HCT116 (cell line): ENCODE measurements at regions not wholly inside any gene's neighbourhood (a gene's known extent, or its start where the extent isn't known, plus 50 kb on each side); places are given as distances from the start of the nearest gene placed in this dataset.
"Not testable (repeated sequence)": the region's sequence is repeated elsewhere in the genome, so short reads cannot be mapped to it uniquely, and the experiment has no call there.

ENCODE experiments used
- ATAC-seq: fragments of 200-7000 bp; cut with Tn5 transposase; 2 replicates; pipeline ENCODE4 v1.9.1; 2020; ENCODE audit warnings: mild to moderate bottlenecking, moderate library complexity
- BruUV-seq: library from RNA; stranded (reverse); fragments of 400-500 nt; replicated peaks from 2 replicates; lab custom pipeline; 2021; lab: Mats Ljungman, UMichigan
- CTCF ChIA-PET: fragments of 300-600 bp; sonication (Branson Sonifier 250); formaldehyde crosslinking; loops from one replicate; lab custom pipeline; 2021; ENCODE audit warnings: antibody characterized with exemption; lab: Charles Lee
- POLR2A ChIA-PET: fragments of 300-600, 350-600 bp; sonication (Branson Sonifier 250); formaldehyde crosslinking; loops from one replicate; lab custom pipeline; 2021; ENCODE audit warnings: antibody characterized with exemption; lab: Charles Lee
- RAD21 ChIA-PET, 2 experiments: fragments of 300-600 bp; sonication (Branson Sonifier 250); formaldehyde crosslinking; loops; one replicate each; lab custom pipeline; 2023; ENCODE audit warnings: low total read pairs in 2 of 2; ENCODE audit not compliant: uncharacterized antibody in 2 of 2, unreplicated experiment in 2 of 2, low non-redundant PET in 1 of 2; lab: Charles Lee
- DNase-seq: peaks from one replicate; pipeline ENCODE4 v3.0.0-alpha.2; 2010; ENCODE audit warnings: low read depth, low spot score
- H2AFZ ChIP-seq: fragments of 200-600 bp; shearing (Covaris generic), sonication (generic); 2 replicates; pipeline ENCODE4 v1.6.1; 2017; ENCODE audit warnings: low read depth, mixed run types, mixed read lengths, antibody characterized with exemption, low read length; ENCODE audit not compliant: poor library complexity, severe bottlenecking
- H3K27ac ChIP-seq: 2 replicates; pipeline ENCODE4 v1.5.1; 2012; ENCODE audit warnings: low read depth, low read length
- H3K27me3 ChIP-seq: fragments of 200-600 bp; sonication (generic); 2 replicates; pipeline ENCODE4 v1.6.1; 2016; ENCODE audit warnings: mixed run types, low read length, mixed read lengths; ENCODE audit not compliant: insufficient read depth
- H3K36me3 ChIP-seq, 2 experiments: fragments of 200-500 bp in 1 of 2; fragments of 200-600 bp in 1 of 2; sonication (Bioruptor generic) in 1 of 2; sonication (generic) in 1 of 2; 2 replicates each; pipeline versions ENCODE4 v1.5.1 to v1.6.1; 2014 to 2016; ENCODE audit warnings: low read length in 2 of 2, inconsistent platforms in 1 of 2, mixed read lengths in 1 of 2, mixed run types in 1 of 2; ENCODE audit not compliant: insufficient read depth in 2 of 2, control insufficient read depth in 1 of 2
- H3K4me1 ChIP-seq, 2 experiments: fragments of 200-600 bp in 1 of 2; sonication (generic) in 1 of 2; 2 replicates each; pipeline versions ENCODE4 v1.5.1 to v1.6.1; 2012 to 2017; ENCODE audit warnings: low read length in 2 of 2, inconsistent platforms in 1 of 2, mild to moderate bottlenecking in 1 of 2, mixed read lengths in 1 of 2, mixed run types in 1 of 2, moderate library complexity in 1 of 2; ENCODE audit not compliant: insufficient read depth in 2 of 2, control insufficient read depth in 1 of 2
- H3K4me2 ChIP-seq: fragments of 200-600 bp; sonication (generic); 2 replicates; pipeline ENCODE4 v1.6.1; 2017; ENCODE audit warnings: mixed run types, low read length, mixed read lengths
- H3K4me3 ChIP-seq, 2 experiments: fragments of 200-600 bp in 1 of 2; sonication (generic) in 1 of 2; replicated peaks in 1 of 2; 2 replicates each; pipeline ENCODE4 v1.5.1; 2011 to 2016; ENCODE audit warnings: low read length in 2 of 2, control low read depth in 1 of 2, low read depth in 1 of 2, mild to moderate bottlenecking in 1 of 2, mixed read lengths in 1 of 2, mixed run types in 1 of 2
- H3K79me2 ChIP-seq: fragments of 200-600 bp; sonication (generic); 2 replicates; pipeline ENCODE4 v1.6.1; 2017; ENCODE audit warnings: mild to moderate bottlenecking, mixed run types, low read length, moderate library complexity, mixed read lengths; ENCODE audit not compliant: insufficient read depth
- H3K9ac ChIP-seq: fragments of 200-600 bp; sonication (generic); 2 replicates; pipeline ENCODE4 v1.6.1; 2016; ENCODE audit warnings: low read length, mixed read lengths
- H3K9me2 ChIP-seq: fragments of 200-600 bp; sonication (generic), shearing (Covaris generic); 2 replicates; pipeline ENCODE4 v1.6.1; 2017; ENCODE audit warnings: mixed run types, mild to moderate bottlenecking, moderate library complexity; ENCODE audit not compliant: insufficient read depth
- H3K9me3 ChIP-seq, 2 experiments: fragments of 200-500 bp in 1 of 2; fragments of 200-600 bp in 1 of 2; sonication (Bioruptor generic) in 1 of 2; sonication (generic) in 1 of 2; 2 replicates each; pipeline ENCODE4 v1.6.1; 2014 to 2017; ENCODE audit warnings: low read length in 2 of 2, mixed read lengths in 2 of 2, inconsistent platforms in 1 of 2, low read depth in 1 of 2, mild to moderate bottlenecking in 1 of 2, mixed run types in 1 of 2, moderate library complexity in 1 of 2; ENCODE audit not compliant: control insufficient read depth in 1 of 2, insufficient read depth in 1 of 2
- H4K20me1 ChIP-seq: fragments of 200-600 bp; sonication (generic), shearing (Covaris generic); 2 replicates; pipeline ENCODE4 v1.6.1; 2017; ENCODE audit warnings: mixed run types, mild to moderate bottlenecking, moderate library complexity; ENCODE audit not compliant: insufficient read depth
- CTCF ChIP-seq, 3 experiments: fragments of 200-600 bp in 1 of 3; sonication (generic) in 1 of 3; IDR thresholded peaks in 2 of 3; conservative IDR thresholded peaks in 1 of 3; 2 replicates each; pipeline ENCODE4 v1.5.1; 2012 to 2017; ENCODE audit warnings: low read depth in 2 of 3, low read length in 2 of 3, antibody characterized with exemption in 1 of 3, borderline replicate concordance in 1 of 3, control low read depth in 1 of 3, mild to moderate bottlenecking in 1 of 3, mixed read lengths in 1 of 3, mixed run types in 1 of 3, moderate library complexity in 1 of 3; ENCODE audit not compliant: insufficient read depth in 1 of 3
- TCF7L2 ChIP-seq: IDR thresholded peaks from 2 replicates; pipeline ENCODE4 v1.7.0; 2011; ENCODE audit warnings: borderline replicate concordance, inconsistent platforms; ENCODE audit not compliant: insufficient read depth, insufficient read length; ENCODE audit errors: extremely low read depth
- intact Hi-C: fragments of 100-400 bp; cut with micrococcal nuclease; formaldehyde crosslinking; loops from 2 replicates; pipeline ENCODE4 v1.10.0; 2022

- no peaks in the 10 kb centered on the region for H3K79me2 ChIP-seq
- no peak overlapping the region for H3K4me2 ChIP-seq
- H3K9me3 ChIP-seq, result peaks cover 19 to 42% of the 10 kb centered on the region in 2 experiments; a peak in 3 of 4 replicates
- no peak overlapping the region for H3K9ac ChIP-seq
- H3K27ac ChIP-seq, result no peak overlapping the region
- intact Hi-C loops, result no loop called here
- no peaks in the 10 kb centered on the region for H3K27me3 ChIP-seq
- no peaks in the 10 kb centered on the region for H3K4me1 ChIP-seq
- H3K9me2 ChIP-seq, result no peaks in the 10 kb centered on the region
- no peaks in the 10 kb centered on the region for H4K20me1 ChIP-seq
- ChIA-PET RAD21 (no interaction called here), POLR2A (no interaction called here), CTCF (no interaction called here)
- H3K4me3 ChIP-seq, result no peak overlapping the region
- BruUV-seq, result no TSS peak
- DNase-seq (no peak), ATAC-seq (no peak)
- no peak for TF ChIP-seq TCF7L2
- TF ChIP-seq CTCF (IDR thresholded peaks at IDR 0.05 in 2 of 3, conservative IDR thresholded peaks at IDR 0.05 in 1 of 3; ENCODE audit: borderline replicate concordance in 1 of 3, insufficient read depth in 1 of 3, low read depth in 2 of 3, low read length in 2 of 3), result peak in 2 of 3 experiments; percentile 42 to 44; a peak in 4 of 6 replicates
- H3K36me3 ChIP-seq, result no peaks in the 10 kb centered on the region
- no peak overlapping the region for H2AFZ ChIP-seq
These were observed 249.7 kb downstream of the FOXG1 start for GRCh38 chr14:29016050-29016900.

GRCh38 chr14:29023505-29023904, 256.9 kb downstream of the FOXG1 start:
- H3K27me3 ChIP-seq, CTCF ChIA-PET, H4K20me1 ChIP-seq, H3K4me2 ChIP-seq, BruUV-seq, DNase-seq, ATAC-seq, H3K36me3 ChIP-seq, POLR2A ChIA-PET, H3K9me2 ChIP-seq, H3K79me2 ChIP-seq, H3K4me3 ChIP-seq, H3K9me3 ChIP-seq, H3K27ac ChIP-seq, H2AFZ ChIP-seq, H3K4me1 ChIP-seq, intact Hi-C loops, RAD21 ChIA-PET, H3K9ac ChIP-seq: not testable (repeated sequence)

GRCh38 chr14:29027441-29027840, 260.9 kb downstream of the FOXG1 start:
- BruUV-seq, H3K36me3 ChIP-seq, RAD21 ChIA-PET, H3K4me3 ChIP-seq, POLR2A ChIA-PET, ATAC-seq, CTCF ChIA-PET, H3K79me2 ChIP-seq, H3K27me3 ChIP-seq, DNase-seq, H3K4me2 ChIP-seq, H3K4me1 ChIP-seq, H3K9ac ChIP-seq, H2AFZ ChIP-seq, intact Hi-C loops, H3K9me2 ChIP-seq, H4K20me1 ChIP-seq, H3K27ac ChIP-seq: not testable (repeated sequence)
- peaks cover 8 to 11% of the 10 kb centered on the region in 2 experiments; a peak in 3 of 4 replicates for H3K9me3 ChIP-seq
